ENCODE measurements at regions not wholly inside any gene's neighbourhood (a gene's known extent, or its start where the extent isn't known, plus 50 kb on each side); places are given as distances from the start of the nearest gene placed in this dataset.

DNA sequence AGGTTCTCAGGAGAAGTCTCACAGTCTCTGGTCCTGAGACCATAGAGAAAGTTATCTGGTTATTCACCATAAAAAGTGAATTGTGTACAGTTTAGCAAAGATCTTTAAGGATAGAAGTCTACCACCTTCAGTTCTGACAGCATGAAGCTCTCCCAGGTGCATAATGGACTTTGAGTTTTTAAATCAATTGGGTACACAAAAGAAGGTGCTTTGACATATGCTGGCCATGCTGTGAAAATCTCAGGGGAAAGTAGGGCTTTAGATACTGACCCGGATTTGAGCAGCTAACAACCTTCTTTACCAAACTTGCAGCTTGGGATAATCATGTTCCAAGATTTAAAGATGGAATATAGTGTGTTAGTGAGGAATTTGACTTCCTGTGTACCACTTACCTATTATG lies 264.2 kb downstream of the ZSWIM6 start:
- no peak for DNase-seq (ENCODE audit: low read depth in 2 of 2)

DNA sequence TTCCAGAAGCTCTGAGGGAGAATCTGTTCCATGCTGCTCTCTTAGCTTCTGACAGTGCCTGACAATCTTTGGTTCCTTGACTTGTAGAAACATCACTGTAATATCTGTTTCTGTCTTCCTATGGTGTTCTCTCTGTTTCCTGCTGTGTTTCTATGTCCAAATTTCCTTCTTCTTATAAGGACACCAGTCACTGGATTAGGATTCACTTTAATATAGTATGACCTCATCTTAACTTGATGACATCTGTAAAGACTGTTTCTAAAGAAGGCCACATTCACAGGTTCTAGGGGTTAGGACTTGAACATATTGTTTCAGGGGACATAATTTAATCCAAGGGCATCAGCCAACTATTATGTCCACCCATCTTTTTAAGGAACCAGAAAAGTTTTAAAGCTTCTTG lies 265.6 kb downstream of the ZSWIM6 start:
- no peak for DNase-seq (ENCODE audit: low read depth in 2 of 2)

DNA sequence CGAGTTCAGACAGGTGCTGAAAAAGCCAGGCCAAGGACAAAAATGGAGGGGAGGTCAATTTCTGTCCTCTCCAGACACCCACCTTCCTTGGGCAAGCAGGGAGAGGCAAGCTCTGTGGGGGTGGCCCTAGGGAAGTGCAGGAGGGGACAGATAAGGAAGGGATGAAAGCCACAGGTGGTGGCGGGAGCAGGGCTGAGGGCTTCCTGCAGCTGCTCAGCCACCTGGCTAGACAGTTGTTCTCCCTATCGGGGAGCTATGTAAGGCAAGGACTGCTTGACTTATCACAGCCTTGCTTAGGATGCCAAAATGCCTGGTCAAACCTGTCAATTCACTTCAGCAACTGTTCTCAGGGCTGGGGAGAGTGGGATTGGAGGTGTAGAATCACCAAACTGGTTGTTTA lies 266.1 kb downstream of the ZSWIM6 start:
- DNase-seq (ENCODE audit: low read depth in 2 of 2), result no peak

DNA sequence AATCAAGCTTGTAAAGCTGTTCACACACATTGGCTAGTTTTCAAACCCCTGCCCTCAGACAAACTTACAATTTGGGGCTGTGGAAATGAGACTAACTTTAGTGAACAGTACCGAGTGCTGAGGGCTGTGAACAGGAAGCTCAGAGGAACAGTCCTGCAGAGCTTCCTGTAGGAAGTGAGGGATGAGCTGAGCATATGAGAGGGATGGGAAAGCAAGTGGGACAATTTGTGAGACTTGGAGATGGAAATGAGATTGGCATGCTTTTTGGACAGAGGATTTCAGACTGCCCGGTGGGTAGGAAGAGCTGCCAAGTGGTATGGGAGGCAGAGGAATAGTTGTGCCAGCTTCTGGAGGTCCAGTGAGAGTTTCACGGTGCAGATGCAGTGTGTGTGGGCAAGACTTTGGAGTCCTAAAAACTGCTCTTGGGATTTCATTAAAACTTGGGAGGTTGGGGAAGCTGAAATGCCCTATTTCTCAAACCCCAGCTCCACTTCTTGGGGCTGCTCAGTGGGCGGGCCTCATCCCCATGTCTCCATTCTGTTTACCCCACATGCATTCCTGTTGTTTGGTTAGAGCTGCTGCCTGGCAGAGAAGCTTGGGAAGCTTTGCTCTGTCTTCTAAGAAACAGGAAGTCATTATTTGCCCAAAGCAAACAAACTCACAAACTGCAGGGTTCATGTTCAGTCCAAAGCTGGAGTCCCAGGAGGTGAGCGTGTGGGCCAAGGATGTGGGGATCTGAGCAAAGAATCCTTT lies 267.5 kb downstream of the ZSWIM6 start:
- no peak for DNase-seq (ENCODE audit: low read depth in 2 of 2)

DNA sequence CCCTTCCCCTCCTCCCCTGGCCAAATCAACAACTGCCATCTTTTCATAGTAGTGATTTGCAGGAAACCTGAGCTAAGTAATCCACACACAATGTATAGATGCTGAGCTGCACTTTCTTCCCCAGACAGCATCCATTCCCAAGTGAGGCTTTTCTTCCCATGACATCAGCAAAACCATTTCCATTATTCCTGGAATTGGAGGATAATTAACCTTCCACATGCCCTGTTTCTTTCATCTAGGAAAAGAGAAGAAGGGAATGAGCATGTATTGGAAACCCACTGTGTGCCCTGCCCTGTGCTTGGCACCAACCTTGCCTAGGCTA lies 268.0 kb downstream of the ZSWIM6 start:
- no peak for DNase-seq (ENCODE audit: low read depth in 2 of 2)

DNA sequence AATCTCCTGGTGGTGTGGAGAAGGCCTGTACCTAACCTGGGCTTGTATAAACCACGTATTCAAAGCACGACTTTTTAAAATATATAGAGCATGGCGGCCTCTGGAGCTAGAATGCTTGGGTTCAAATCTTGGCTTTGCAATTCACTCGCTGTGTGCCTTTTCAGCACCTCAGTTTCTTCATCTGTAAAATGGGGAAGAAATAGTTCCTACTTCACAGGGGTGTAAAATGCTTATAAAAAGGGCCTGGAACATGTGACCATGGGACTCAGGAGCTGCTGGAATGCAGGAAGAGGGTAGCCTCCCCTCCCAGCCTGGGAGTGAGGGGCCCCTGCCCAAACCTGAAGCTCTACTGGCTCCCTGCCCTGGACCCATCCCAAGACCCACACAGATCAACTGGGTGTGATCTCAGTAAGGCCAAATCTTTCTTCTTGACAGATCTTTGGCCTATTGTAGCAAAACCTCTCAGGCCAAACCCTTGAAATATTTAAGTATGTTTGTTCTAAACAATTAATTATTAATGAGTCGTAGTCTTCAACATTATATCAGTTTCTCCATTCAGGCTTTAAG lies 269.0 kb downstream of the ZSWIM6 start:
- DNase-seq (ENCODE audit: low read depth in 2 of 2), result no peak

DNA sequence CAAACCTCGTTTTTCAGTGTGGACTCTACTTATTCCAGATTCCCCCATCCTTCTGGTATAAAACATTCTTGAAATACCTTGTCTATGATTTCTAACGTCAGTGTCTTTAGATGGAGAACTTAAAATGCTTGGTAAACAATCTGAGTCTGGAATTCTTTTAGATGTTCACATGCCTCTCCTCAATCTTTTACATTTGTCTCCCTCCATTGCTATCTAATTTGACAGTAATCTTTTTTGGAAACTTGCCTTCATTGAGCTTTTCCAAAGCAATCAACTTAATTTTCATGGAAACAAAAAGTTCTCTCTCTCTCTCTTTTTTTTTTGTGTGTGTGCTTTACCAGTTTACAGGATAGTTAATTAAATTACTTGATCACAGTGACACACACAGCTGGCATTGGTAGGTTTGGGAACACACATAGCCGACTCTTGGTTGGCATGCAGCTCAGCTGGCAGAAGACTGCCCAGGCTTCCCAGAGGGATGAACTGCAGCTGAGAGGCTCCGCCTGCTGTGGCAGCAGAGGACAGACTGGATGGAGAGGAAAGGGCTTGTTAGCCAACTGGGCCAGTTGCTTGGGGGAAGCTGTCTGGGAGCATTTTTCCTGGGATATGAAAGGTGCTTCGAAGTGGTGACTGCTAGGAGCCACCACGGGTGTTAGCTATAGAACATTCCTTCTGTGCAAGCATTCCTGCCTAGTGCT lies 271.3 kb downstream of the ZSWIM6 start:
- no peak for DNase-seq (ENCODE audit: low read depth in 2 of 2)

DNA sequence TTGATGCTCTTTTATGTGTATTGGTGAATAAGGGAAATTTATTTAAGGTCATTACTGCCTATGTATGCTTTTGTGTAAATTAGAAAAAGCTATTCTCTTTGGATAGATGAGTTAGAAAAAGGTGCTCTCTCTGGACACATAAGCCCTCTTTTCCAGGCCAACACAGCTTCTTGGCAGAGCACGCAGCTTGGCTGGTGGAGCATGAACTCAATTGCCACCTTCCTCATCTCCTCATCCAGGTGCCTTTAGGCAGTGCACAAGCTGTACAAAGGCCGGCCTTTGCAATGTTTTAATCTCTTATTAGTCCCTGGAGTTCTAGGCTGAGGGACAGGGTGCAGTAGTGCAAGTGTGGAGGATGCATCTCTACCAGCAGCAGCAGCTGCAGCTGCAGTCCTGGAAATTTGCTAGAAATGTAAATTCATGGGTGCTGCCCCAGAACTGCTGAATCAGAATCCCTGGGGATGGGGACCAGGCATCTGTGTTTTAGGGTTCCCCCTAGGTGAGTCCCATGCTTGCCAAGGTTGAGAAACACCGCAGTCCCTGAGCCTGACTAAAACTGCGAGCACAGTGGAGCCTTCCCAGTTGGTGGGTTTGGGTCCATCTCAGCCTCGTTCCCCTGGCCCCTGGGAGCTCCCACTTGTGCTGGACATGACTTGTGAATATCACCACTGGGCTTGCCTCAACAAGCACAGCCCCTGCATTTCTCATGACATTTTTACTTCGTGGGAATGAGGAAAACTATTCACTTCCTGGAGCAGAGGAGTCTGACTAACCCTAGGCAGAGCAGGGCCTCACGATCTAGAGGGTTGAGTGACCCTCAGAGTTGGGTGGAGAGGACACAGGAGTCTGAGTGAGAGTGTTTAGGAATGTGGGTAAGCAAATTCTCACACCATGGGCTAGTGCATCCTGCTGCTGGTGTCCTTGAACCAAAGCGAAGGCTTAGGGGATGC lies 272.3 kb downstream of the ZSWIM6 start:
- DNase-seq (ENCODE audit: low read depth in 2 of 2), result no peak

DNA sequence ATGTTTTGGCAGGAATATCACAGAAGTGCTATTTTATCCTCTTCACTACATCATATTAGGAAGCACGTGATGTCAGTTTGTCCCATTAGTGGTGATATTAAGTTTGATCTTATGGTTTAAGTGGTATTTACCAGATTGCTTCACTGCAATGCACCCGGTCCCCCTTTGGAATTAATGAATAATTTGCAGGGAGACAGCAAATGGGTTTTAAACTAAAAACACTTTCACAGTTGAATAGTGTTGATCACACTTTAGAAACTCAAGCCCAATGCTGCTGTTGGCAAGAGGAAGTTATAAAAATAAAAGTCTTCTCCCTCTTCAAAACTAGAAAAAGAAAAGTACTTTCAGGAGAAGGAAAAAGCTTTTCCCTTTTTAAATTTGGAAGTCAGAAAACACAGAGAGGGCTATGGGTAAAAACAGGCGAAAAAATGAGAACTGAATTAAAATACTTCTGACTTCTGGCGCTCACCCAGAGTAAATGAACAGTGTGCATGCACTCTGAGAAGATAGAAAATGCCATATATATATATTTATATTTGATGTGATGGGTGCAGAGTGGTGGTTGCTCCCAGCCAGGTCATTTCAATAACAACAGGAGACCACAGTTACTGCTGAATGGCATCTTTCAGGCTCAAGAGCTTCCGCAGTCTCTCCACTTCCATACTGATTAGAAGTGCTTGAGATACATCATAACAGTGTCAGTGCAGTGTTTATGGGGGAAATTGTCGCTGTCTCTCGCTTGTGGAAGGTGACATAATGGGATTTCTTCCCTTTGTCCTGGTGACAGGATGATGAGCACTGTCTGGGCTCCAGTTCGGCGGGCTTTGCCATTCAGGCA lies 278.0 kb downstream of the ZSWIM6 start:
- no peak for DNase-seq (ENCODE audit: low read depth in 2 of 2)

DNA sequence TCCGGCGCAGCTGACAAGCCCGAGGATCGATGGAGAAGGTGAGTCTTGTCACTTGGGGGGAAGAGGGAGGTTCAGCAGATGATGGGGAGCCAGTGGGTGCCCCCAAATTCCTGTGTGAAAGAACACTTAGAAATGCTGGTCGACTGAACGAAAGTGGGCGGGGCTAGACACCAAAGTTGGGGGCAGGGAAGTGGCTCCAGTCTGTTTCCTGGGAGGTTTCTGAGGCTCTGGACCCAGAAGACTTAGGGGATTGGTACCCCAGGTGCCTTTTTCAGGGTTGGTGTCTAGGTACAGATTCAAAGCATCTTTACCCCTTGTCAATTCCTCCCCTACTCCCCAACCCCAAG lies 278.6 kb downstream of the ZSWIM6 start:
- DNase-seq (ENCODE audit: low read depth in 2 of 2), result no peak

DNA sequence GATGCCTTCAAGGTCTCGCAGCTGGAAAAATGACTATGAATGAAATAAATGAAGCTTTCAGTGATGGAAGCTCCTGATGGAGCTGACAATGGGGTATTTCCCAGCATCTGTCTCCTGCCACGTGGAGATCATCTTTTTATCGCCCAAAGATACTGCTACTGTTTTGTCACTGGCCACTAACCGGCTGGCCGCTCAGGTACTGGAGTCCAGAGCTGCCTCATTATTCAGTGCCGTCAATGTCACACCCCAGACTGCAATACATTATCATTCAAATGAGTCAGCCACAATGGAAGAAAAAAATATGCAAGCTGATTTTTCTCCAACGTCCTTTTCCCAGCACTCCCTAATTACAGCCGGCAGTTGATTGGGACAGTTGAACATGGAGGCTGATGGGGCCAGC lies 280.4 kb downstream of the ZSWIM6 start:
- no peak for DNase-seq (ENCODE audit: low read depth in 2 of 2)

DNA sequence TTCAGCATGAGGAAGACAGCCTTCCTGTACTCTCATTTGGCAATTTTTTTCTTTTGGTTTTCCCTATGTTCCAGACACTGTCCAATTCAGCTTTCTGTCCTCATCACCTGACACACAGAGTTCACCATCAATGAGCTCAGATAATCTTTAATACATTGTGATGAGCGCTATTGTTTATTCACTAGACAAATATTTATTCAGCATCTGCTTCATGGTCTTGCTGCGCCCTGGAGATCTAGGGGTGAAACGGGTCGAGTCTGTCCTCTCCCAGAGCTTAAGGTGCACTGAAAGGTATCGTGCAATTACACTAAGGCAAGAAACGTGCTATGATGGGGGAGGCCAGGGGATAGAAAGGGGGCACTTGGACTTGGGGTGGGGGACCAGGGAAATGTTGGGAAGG lies 281.6 kb downstream of the ZSWIM6 start:
- no peak for DNase-seq (ENCODE audit: low read depth in 2 of 2)

DNA sequence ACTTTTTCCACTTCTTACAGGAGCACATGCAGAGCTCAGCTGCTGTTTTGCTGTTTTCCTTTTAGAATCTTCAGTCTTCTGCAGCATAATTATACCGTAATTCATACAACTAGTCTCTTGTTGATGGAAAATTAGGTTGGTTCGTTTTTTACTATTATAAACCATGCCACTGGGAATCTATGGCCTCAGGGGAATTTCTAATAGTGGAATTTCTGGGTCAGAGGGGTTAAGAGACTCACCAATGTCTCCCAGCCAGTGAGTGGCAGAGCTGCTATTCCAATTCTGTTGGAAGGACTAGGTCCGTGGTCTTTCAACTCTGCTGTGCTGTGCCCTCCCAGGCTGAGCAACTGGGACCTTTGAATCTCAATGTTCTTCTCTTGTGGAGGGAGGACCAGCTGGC lies 282.5 kb downstream of the ZSWIM6 start:
- DNase-seq (ENCODE audit: low read depth in 2 of 2), result no peak

DNA sequence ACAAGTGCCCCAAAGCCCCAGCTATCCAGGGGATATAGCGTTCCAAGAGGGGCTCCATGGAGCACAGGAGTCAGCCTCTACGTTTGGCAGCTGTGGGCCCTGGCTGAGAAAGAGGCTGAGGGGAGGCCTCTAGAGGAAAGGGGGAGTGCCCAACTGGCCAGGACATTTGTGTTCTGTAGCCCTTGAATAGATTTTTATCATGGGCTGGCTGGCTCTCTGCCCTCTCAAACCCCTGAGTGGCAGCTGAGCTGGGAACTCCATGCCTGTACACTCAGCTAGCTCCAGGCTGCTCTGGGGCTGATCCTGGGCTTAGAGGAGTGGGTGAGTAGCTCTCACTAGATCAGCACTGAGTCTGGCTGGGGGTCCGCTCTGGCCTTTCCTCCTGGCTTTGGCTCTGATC lies 285.0 kb downstream of the ZSWIM6 start:
- no peak for DNase-seq (ENCODE audit: low read depth in 2 of 2)

DNA sequence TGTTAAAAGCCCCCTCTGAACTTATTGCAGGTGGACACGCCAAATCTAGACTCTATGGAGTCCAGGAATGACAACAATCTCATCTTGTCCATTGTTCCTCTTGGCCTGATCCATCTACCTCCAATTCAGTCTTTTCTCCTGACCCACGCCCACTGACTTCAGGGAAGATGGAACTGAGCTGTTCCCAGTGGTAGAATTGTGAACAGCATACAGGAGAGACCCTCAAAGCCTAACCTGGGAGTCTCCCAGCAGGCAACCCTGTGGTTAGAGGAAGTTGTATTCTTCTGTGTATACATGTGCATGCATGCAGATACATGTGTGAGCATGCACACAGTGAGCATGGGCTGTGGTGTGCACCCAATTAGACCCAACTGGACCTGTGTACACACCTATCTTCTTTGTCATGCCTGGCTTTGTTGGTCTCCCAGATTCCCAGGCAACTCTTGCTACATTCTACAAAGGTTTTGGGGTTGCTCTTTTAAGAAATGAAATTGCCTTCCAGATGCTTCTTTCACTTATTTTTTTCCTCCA lies 286.0 kb downstream of the ZSWIM6 start:
- DNase-seq (ENCODE audit: low read depth in 2 of 2), result no peak

DNA sequence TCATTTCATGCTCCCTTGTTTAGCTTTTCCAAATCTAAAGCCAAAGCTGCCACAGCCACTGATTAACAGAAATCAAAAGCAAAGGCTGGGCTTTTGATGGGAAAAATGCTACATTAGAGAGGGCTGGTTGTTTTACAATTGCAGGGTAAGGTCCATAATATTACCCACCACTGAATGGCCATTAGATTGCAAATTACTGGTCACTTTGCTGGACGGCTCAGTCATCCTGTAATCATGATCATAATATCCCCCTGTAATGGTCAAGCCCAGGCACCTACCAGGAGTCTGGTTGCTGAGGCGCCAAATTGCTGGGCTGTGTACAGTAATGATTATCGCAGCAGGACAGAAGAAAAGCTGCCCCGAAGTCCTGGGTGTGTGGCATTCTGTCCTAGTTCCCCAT lies 286.5 kb downstream of the ZSWIM6 start:
- no peak for DNase-seq (ENCODE audit: low read depth in 2 of 2)

DNA sequence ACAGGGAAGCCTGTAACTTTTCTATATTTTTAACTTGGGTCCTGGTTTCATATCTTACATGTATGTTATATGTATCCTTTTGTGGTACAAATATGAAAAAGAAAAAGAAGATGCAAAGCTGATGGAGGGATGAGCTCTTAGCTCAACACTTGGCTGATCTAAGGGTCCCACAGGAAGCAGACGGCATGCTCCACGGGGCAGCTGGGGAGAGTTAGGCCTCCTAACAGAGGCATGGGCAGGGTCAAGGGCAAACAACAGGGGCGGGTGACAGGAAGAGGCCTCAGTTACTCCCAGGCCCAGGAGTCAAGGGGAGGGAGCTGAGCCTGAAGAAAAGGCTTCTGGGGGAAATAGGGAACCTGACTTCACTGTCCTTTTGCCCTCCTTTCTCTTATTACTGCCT lies 287.2 kb downstream of the ZSWIM6 start:
- no peak for DNase-seq (ENCODE audit: low read depth in 2 of 2)

DNA sequence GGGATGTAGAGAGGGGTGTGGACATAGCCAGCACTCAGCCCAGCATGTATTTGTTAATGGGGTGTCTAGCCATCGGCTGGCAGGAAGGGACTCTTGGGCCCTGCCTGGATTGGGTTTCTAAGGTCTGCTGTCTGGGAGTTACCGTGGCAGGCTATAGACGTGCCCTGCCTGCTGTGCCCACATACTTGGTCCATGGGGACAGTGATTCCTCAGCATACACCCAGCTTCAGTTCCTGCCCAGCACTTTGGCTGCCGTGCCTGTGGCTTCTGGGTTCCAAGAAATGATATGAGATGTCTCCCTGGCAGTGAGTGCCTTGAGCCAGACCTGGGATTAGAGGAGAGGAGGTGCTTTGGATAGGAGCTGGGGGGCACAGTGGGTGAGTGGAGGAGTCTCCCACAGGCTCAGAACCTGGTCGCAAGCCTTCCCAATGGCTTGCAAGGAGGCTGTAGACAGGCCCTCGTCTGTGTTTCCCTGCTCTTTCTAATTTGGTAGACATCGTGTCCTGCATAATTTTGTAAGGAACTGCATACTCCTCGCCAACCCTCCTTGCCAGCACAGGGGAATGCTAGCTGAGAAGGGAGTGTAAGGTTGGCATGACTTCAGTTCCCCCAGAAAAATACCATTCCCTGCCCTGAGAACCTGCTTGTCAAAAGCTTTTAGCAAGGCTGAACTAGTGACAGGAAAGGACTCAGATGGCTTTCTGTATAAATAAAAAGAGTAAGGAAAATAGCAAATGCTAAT lies 287.9 kb downstream of the ZSWIM6 start:
- no peak for DNase-seq (ENCODE audit: low read depth in 2 of 2)

DNA sequence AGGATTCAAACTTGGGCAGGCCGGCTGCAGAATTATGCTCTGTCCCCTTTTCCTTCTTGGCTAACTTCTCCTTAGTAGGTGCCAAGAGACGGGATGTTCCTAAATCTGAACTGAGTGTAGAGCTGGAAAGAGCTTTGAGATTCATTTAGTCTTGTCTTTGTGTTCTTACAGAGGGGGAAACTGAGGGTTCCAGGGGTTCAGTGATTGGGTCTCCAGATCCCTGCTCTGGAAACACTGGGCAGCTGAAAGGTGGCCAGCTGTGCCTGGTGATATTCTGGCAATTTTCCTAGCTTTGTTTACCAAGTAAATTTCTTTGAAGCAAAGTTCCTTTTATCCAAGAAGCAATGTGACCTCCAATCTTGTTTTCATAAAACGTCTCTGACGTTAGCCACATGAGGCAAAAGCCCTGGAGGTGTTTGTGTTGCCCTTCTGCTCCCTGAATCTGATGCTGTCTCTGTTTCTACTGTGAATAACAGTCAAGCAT lies 288.7 kb downstream of the ZSWIM6 start:
- no peak for DNase-seq (ENCODE audit: low read depth in 2 of 2)

DNA sequence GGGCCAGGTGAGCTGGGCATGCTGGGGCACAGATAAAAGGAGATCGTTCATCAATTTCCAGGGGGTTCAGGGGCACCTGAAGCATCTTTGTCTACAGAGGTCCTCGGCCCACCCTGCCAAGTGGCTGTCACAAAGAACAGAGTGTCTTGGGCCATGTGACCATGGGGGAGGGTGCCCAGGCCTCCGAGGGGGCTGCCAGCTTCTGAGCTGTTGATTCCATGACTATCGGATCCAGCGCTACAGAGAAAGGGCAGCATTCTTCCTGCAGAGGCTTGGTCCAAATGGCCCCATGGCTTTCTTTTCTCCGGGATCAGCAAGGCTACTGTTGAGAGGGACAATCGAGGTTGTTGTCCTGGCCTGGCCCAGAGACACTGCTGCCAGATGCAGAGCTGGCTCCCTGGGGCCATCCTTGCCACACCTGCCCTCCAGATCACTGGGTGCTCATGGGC lies 289.2 kb downstream of the ZSWIM6 start:
- no peak for DNase-seq (ENCODE audit: low read depth in 2 of 2)

All from stimulated activated CD4-positive, alpha-beta T cell treated with anti-CD3 and anti-CD28 coated beads, Interleukin-4, amount 100 ng/mL, for 48 hours (primary cell).